ENCODE measurements at regions not wholly inside any gene's neighbourhood (a gene's known extent, or its start where the extent isn't known, plus 50 kb on each side); places are given as distances from the start of the nearest gene placed in this dataset.

GRCh38 chr9:90296539-90296938 is 346.1 kb downstream of the DIRAS2 start:
- H2AFZ ChIP-seq (ENCODE audit: insufficient read depth, low read depth, low read length, poor library complexity, severe bottlenecking) = no peak overlapping the region
- no peaks in the 10 kb centered on the region for H3K9me3 ChIP-seq (replicated peaks in 1 of 2; ENCODE audit: control insufficient read depth in 1 of 2, insufficient read depth in 1 of 2, low read length in 2 of 2)
- no peak overlapping the region for H3K4me2 ChIP-seq (replicated peaks; ENCODE audit: extremely low read depth, low read length, poor library complexity, severe bottlenecking)
- Mint-ChIP-seq H3K27me3 (ENCODE audit: low read depth in 3 of 3) (peaks cover 2 to 21% (median 6%) of the 10 kb centered on the region in 3 donors), H3K9me3 (no peaks in the 10 kb centered on the region), H3K36me3 (no peaks in the 10 kb centered on the region), H3K4me1 (no peaks in the 10 kb centered on the region), H3K27ac (no peak overlapping the region), H3K4me3 (no peak overlapping the region)
- H3K79me2 ChIP-seq (ENCODE audit: insufficient read depth, low read length) = no peaks in the 10 kb centered on the region
- H3K36me3 ChIP-seq (replicated peaks in 1 of 2; ENCODE audit: control insufficient read depth in 1 of 2, insufficient read depth in 2 of 2, low read length in 2 of 2) = no peaks in the 10 kb centered on the region
- WGBS (ENCODE audit: insufficient coverage) = no CpG with 5 or more reads among the region's 6 CpGs
- H3K9ac ChIP-seq (ENCODE audit: insufficient read depth, low read length, poor library complexity, severe bottlenecking) = no peak overlapping the region
- DNase-seq = no peak
- H3K4me3 ChIP-seq (replicated peaks in 1 of 3; ENCODE audit: low read depth in 2 of 3, low read length in 3 of 3) = no peak overlapping the region
- TF ChIP-seq, protein P1, sequence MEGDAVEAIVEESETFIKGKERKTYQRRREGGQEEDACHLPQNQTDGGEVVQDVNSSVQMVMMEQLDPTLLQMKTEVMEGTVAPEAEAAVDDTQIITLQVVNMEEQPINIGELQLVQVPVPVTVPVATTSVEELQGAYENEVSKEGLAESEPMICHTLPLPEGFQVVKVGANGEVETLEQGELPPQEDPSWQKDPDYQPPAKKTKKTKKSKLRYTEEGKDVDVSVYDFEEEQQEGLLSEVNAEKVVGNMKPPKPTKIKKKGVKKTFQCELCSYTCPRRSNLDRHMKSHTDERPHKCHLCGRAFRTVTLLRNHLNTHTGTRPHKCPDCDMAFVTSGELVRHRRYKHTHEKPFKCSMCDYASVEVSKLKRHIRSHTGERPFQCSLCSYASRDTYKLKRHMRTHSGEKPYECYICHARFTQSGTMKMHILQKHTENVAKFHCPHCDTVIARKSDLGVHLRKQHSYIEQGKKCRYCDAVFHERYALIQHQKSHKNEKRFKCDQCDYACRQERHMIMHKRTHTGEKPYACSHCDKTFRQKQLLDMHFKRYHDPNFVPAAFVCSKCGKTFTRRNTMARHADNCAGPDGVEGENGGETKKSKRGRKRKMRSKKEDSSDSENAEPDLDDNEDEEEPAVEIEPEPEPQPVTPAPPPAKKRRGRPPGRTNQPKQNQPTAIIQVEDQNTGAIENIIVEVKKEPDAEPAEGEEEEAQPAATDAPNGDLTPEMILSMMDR (IDR thresholded peaks at IDR 0.05) = no peak
- H3K27ac ChIP-seq (ENCODE audit: low read depth in 1 of 2, low read length in 2 of 2) = no peak overlapping the region
- H3K27me3 ChIP-seq (ENCODE audit: control insufficient read depth in 2 of 2, insufficient read depth in 2 of 2, low read length in 2 of 2) = peaks cover 3 to 9% of the 10 kb centered on the region in 2 donors
- H4K20me1 ChIP-seq (ENCODE audit: insufficient read depth, low read length) = no peaks in the 10 kb centered on the region
- no peaks in the 10 kb centered on the region for H3K4me1 ChIP-seq (ENCODE audit: control insufficient read depth in 1 of 2, insufficient read depth in 2 of 2, low read length in 2 of 2)
- intact Hi-C loops (cut with micrococcal nuclease) = no loop called here

- peaks cover 0 to 2% (median 0%) of the 10 kb centered on the region in 7 donors for H3K9me3 Mint-ChIP-seq
- no peak overlapping the region for H3K4me2 ChIP-seq (replicated peaks; ENCODE audit: extremely low read depth, low read length, poor library complexity, severe bottlenecking)
- no peak overlapping the region for H3K27ac Mint-ChIP-seq
- no peaks in the 10 kb centered on the region for H3K9me3 ChIP-seq (replicated peaks in 1 of 2; ENCODE audit: control insufficient read depth in 1 of 2, insufficient read depth in 1 of 2, low read length in 2 of 2)
- no peaks in the 10 kb centered on the region for H3K4me1 Mint-ChIP-seq
- H3K27ac ChIP-seq (ENCODE audit: low read depth in 1 of 2, low read length in 2 of 2) = no peak overlapping the region
- peaks cover 0 to 28% (median 8%) of the 10 kb centered on the region in 3 donors for H3K27me3 Mint-ChIP-seq (ENCODE audit: low read depth in 3 of 3)
- no peaks in the 10 kb centered on the region for H3K79me2 ChIP-seq (ENCODE audit: insufficient read depth, low read length)
- DNase-seq = no peak
- H2AFZ ChIP-seq (ENCODE audit: insufficient read depth, low read depth, low read length, poor library complexity, severe bottlenecking) = no peak overlapping the region
- H4K20me1 ChIP-seq (ENCODE audit: insufficient read depth, low read length) = no peaks in the 10 kb centered on the region
- no peaks in the 10 kb centered on the region for H3K36me3 Mint-ChIP-seq
- H3K9ac ChIP-seq (ENCODE audit: insufficient read depth, low read length, poor library complexity, severe bottlenecking) = no peak overlapping the region
- no peak overlapping the region for H3K4me3 Mint-ChIP-seq
- no peaks in the 10 kb centered on the region for H3K4me1 ChIP-seq (ENCODE audit: control insufficient read depth in 1 of 2, insufficient read depth in 2 of 2, low read length in 2 of 2)
- WGBS (ENCODE audit: insufficient coverage) = 80% methylated on average over 2 of the region's 5 CpGs
- intact Hi-C loops (cut with micrococcal nuclease) = no loop called here
- peaks cover 6 to 9% of the 10 kb centered on the region in 2 donors for H3K27me3 ChIP-seq (ENCODE audit: control insufficient read depth in 2 of 2, insufficient read depth in 2 of 2, low read length in 2 of 2)
- H3K4me3 ChIP-seq (replicated peaks in 1 of 3; ENCODE audit: low read depth in 2 of 3, low read length in 3 of 3) = no peak overlapping the region
- no peaks in the 10 kb centered on the region for H3K36me3 ChIP-seq (replicated peaks in 1 of 2; ENCODE audit: control insufficient read depth in 1 of 2, insufficient read depth in 2 of 2, low read length in 2 of 2)
- TF ChIP-seq, protein P1 (IDR thresholded peaks at IDR 0.05) = no peak
These were observed 342.7 kb downstream of the DIRAS2 start for GRCh38 chr9:90299968-90300367.
